Erythroblast (primary cell): ENCODE measurements at regions not wholly inside any gene's neighbourhood (a gene's known extent, or its start where the extent isn't known, plus 50 kb on each side); places are given as distances from the start of the nearest gene placed in this dataset.
"Not testable (repeated sequence)": the region's sequence is repeated elsewhere in the genome, so short reads cannot be mapped to it uniquely, and the experiment has no call there.

Source experiments
- DNase-seq, 2 experiments: peaks; one replicate each; lab custom pipeline; 2025; lab: John Stamatoyannopoulos, UW
- GATA1 ChIP-seq: IDR thresholded peaks from 2 replicates; pipeline ENCODE4 v1.6.1; 2011; ENCODE audit warnings: low read depth, mild to moderate bottlenecking, control low read depth, low read length, moderate library complexity
- POLR2A ChIP-seq: IDR thresholded peaks from 2 replicates; pipeline ENCODE4 v1.6.1; 2011; ENCODE audit warnings: mild to moderate bottlenecking, low read length

DNA sequence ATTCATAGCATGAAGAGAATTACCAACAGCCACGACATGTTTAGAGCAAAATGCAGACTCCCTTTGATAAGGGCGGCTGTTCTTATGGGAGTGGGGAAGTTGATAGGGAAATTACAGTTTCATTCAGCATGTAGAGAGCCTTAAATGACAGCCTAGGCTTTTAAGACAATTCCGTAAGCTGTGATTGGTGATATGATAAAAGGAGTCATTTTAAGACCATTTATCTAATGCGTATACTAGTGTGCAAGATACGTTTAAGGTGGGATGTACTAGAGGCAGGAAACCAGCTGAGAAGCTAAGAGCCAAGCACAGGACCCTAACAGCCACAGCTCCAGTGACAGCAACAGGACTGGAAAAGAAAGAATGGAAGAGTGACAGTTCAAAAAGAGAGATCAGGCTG lies 102.2 kb upstream of the ZFP42 start:
- DNase-seq: no peak
- TF ChIP-seq POLR2A: no peak
- TF ChIP-seq GATA1: no peak

DNA sequence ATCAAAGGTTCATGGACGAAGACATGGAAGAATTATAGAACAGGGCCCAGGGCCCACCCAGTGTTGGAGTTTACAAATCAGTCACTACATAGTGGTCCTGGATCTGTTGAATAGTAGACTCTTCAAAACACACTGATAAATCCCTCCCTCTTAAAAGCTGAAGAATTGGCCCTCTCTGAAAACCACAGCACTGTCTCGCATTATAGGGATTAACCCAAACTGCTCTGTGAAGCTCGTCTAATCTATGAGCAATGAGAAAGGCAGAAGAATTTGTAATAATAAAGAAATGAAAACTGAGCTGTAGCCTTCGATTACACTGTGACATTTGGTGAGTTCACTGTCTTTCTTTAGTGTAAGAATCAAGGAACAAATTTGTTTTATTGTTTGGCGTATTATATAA lies 92.5 kb upstream of the ZFP42 start:
- DNase-seq: no peak
- TF ChIP-seq POLR2A (no peak), GATA1 (no peak)

DNA sequence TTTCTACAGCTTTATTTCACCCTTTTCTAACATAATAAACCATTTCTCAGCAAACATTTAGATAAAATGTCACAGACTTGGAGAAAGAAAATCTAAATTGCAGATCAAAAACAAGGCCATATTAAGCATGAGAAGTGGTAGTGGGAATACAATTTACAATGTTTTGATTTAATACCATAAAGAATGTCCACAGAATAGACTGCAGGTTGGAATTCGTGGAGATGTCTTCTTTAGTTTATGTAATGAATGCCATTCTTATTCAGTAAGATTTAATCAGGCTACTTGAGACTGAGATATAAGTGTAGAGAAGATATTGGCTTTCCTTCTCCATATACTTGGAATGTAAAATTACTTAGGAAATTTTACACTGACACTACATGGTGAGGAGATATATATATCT lies 91.9 kb upstream of the ZFP42 start:
- no peak for DNase-seq
- no peak for TF ChIP-seq GATA1
- no peak for TF ChIP-seq POLR2A

DNA sequence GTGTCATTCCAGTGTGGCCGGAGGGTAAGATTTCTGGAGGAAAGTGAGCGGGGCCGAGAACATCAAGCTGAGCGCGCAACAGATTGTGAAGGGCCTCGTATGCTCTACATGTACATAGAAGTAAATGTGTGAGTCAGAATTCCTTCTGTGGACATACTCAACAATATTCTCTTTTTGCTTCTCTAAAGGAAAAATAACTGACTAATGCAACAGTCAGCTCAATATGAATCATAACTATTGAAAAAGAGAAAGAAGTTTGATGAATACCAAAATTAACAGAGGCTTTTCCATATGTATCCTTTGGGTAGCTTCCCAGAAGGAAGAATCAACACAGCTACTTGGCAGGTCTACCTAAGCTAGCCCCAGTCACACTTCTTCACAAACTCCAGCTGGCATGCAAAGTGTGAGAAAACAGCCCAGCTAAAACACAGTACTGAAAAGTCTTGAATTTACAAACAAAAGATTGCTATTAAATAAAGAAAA lies 87.5 kb upstream of the ZFP42 start:
- TF ChIP-seq GATA1: no peak
- TF ChIP-seq POLR2A: no peak
- DNase-seq: no peak

DNA sequence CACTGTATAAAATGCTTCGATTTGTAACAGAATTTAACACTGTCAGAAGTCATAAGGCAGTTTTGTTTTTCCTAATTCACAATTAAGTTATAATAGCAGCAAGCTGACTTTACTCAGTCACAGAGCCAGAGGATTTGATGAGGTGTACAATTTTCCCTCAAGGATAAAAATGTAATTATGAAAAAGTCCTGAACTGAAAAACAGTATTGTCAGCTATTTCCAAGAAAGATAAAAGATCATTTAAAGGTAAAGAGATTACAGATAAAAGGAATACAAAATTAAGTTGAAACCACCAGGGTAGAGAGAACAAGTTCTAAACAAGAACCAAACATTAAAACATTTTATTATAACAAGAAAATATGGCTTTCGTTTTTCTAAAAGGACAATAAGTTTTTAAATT lies 86.8 kb upstream of the ZFP42 start:
- no peak for TF ChIP-seq POLR2A
- TF ChIP-seq GATA1: no peak
- DNase-seq: no peak

DNA sequence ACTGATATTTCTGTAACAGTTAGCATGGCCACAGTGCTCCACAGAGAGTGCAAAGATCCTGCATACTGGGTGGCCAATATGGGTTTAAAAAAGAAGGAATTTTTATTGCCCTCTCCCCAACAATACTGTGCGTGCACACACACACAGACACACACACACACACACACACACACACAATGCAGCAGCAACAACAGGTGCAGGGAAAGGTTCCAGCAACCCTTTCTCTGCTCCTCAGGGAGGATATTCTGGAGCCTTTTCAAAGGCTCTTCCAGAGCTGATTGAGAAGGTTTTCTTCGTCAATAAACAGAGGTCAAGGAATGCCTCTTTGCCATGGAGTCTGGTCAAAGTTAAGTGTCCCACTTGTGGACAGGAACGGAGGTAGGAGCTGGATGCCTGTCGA lies 84.8 kb upstream of the ZFP42 start:
- TF ChIP-seq POLR2A (no peak), GATA1 (no peak)
- no peak for DNase-seq

DNA sequence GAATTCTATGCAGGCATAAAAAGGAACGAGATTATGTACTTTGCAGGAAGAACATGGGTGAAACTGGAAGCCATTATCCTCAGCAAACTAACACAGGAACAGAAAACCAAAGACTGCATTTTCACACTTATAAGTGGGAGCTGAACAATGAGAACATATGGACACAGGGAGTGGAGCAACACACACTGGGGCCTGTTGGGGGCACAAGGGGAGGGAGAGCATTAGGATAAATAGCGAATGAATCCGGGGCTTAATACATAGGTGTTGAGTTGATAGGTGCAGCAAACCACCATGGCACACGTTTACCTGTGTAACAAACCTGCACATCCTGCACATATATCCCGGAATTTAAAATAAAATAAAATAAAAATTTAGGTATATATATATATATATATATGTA lies 80.2 kb upstream of the ZFP42 start:
- not testable (repeated sequence) for DNase-seq

DNA sequence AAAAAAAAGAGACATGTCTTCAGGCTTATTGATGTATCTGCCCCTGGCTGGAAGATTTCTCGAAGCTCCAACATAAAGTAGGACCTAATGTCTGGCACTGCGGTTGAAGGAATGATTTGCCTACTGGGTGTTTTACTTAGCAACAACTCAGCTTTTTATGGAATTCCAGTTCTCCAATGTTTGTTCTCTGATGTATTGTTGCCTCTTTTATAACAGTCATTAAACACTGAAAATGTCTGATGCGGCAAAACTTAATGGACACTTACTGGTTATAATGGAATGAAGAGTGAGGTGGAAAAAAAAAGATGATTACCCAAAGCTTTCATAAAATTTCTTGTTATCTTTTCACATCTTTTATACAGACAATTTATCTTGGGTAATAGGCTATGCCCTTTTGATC lies 75.6 kb upstream of the ZFP42 start:
- no peak for TF ChIP-seq GATA1
- TF ChIP-seq POLR2A: no peak
- no peak for DNase-seq

DNA sequence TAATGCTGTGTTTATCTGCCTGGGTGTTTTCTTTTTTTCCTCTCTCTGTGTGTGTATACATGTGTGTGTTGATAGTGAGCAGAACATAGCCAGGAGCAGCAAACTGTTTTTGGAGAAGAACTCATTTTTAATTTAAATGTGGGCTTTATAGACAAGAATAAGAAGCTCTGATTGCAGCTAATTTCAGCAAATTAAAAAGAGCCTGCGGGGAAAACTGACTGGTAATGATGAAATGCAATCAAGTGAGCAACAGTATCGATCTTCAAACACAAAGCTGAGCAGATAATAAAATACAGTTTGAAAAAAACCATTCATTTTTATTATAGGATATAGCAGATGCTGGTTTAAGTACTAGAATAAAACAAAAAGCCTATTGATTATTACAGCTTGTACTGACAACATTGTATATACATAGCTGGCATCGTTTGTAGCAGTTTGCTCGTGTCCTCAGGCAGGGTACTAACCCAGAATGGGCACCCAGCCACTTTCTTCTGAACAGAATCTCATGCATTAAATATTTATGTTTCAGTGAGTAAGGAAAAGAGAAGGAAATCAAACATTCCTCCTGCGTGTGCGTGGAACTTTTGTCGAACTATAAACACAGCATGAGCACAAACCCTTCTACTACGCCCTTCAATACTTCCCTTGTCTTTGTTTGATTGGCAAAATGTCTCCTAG lies 73.5 kb upstream of the ZFP42 start:
- no peak for TF ChIP-seq POLR2A
- TF ChIP-seq GATA1: no peak
- DNase-seq: no peak

DNA sequence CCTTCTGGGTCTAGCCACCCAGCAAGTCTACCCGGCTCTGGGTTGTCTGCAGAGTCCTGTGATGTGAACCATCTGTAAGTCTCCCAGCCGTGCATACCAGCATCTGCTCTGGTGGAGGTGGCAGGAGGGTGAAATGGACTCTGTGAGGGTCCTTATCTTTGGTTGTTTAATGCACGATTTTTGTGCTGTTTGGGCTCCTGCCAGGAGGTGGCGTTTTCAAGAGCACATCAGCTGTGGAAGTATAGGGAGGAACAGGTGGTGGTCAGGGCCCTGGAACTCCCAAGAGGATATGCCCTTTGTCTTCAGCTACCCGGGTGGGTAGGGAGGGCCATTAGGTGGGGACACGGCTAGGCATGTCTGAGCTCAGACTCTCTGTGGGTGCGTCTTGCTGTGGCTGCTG lies 66.5 kb upstream of the ZFP42 start:
- no peak for DNase-seq
- TF ChIP-seq GATA1 (no peak), POLR2A (no peak)

DNA sequence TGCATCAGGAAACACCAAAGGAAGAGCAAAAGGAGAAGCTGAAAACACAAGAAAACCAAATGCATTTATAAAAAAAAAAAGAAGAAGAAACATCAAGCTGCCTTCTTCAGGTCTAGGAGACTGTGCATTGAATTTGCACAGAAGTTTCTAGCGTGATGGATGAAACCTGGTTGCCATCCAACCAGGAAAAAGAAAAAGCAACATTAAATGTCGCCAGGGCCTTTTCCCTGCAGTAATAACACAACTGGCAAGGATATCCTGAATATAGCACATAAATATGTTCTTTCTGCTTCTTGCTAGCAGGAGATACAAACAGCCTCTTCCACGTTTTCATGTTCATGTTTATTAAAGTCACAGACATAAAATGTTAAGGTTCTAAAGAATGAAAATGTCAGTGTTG lies 60.8 kb upstream of the ZFP42 start:
- TF ChIP-seq POLR2A (no peak), GATA1 (no peak)
- no peak for DNase-seq

DNA sequence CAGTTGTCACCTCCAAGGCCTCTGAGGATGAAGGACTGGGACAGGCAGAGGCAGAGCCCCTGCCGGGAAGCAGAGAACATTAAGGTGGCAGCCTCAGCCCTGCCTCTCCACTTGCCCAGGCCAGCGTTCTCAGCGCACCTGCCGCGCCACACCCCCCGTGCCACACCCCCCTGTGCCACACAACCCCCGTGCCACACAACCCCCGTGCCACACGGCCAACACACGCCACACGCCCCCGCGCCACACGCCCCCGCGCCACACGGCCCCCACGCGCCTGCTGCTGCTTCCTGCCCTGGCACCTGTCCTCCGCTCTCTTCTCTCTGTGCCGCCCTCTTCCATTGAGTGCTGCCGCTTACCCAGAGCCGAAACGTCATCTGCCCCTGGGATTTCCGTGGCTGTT lies 58.0 kb upstream of the ZFP42 start:
- DNase-seq: no peak
- TF ChIP-seq POLR2A (no peak), GATA1 (no peak)

DNA sequence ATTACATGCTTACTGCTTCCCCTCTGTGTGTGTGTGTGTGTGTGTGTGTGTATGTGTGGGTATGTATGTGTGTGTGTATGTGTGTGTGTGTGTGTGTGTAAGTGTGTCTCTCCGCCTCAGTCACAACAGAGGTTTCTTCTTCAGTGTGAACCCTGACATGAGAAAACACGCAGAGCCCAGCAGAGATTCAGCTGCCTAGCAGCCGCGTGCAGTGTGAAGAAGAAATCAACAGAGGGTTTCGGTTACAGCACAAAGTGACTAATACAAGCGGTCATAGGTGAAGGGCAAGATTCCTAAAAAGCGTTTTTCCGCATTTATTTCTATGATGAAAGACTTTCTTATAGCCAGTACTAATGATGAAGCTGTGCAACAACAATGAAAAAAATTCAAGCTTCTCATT lies 55.3 kb upstream of the ZFP42 start:
- DNase-seq: no peak
- no peak for TF ChIP-seq POLR2A
- TF ChIP-seq GATA1: no peak

DNA sequence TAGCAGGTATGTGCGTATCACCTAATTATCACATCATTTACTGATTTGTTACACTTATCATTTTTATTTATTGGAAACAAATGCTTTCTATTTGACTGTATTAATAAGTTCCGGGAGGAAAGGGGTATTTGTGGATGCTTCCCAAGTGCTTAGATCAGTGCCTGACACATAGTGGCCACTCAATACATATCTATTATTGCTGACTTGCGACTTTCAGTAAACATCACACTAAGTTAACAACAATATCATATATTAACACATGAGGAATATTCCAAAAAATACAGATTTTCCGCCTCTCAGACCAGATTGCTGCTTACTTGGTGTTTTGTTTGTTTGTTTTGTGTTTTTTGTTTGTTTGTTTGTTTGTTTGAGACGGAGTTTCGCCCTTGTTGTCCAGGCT lies 52.6 kb upstream of the ZFP42 start:
- no peak for DNase-seq
- TF ChIP-seq POLR2A: no peak
- TF ChIP-seq GATA1: no peak

DNA sequence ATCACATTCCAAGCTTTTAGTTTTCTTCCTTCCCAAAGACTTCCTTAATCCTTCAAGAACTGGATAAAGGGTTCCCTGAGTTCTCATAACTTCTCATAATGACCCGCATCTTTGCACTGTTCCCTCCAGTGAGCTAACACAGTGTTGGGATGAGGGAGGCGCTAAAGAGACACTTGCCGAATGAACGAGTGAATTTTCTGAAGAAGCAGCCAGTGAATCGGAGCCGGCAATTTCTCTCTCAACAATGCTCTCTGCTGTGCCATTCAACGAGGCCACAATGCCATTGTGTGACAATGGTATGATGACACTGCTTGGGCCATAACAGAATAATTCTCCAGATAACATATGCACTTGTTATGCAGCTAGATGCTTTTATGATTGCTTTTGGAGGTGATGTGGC lies 51.4 kb upstream of the ZFP42 start:
- DNase-seq: no peak
- TF ChIP-seq POLR2A (no peak), GATA1 (no peak)
